ENCODE measurements at regions not wholly inside any gene's neighbourhood (a gene's known extent, or its start where the extent isn't known, plus 50 kb on each side); places are given as distances from the start of the nearest gene placed in this dataset.

DNA sequence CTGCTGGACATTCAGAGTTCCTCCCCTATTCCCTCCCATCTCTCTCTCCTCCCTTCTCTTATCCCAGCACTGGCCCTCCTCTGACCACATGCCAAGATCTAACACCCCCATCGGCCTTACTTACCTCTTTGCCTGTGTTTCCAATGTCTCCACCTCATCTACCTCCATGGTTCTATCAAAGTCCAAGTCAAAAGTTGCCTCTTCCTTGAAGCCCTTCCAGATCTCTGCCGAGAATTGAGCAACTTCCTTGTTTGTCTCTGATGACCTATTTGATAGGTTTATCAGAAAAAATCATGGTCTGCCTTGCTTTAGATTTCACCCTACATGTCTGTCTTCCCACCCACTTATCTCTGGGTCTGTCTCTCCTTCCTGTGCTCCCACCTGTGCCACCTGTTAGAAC, 69.7 kb upstream of the ITGA11 start:
- Histone ChIP-seq H3K36me3 (ENCODE audit: insufficient read depth, low read length) (no peaks in the 10 kb centered on the region), H3K4me1 (ENCODE audit: insufficient read depth, low read length) (no peaks in the 10 kb centered on the region), H3K27ac (ENCODE audit: low read depth, low read length) (no peak overlapping the region)

DNA sequence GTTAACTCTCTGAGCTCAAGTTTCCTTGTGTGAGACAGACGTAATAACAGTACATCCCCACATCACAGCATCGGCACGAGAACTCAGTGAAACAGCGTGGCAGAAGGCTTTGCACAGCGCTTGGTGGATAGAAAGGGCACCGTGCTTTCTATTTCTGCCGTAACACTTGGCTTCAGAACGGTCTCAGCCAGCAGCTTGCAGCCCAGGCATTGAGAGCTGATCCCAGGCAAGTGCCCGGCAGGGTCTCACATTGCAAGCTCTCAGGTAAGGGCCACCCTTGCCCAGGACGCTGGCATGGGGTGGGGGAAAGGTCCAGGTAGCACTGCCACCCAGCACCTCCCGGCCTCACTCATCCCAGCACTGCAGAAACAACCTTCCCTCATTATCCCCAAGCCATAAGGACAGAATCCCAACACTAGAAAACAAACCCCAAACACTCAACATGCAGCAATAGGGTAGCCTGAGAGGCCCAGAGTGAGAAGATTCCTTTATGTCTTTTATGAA, 70.5 kb upstream of the ITGA11 start:
- Histone ChIP-seq H3K9me3 (ENCODE audit: low read length) (no peaks in the 10 kb centered on the region), H3K36me3 (ENCODE audit: insufficient read depth, low read length) (no peaks in the 10 kb centered on the region), H3K9ac (ENCODE audit: low read length) (no peak overlapping the region), H3K4me1 (ENCODE audit: insufficient read depth, low read length) (no peaks in the 10 kb centered on the region), H3K4me3 (ENCODE audit: low read depth in 1 of 2, low read length in 2 of 2) (no peak overlapping the region), H3K27me3 (ENCODE audit: control insufficient read depth in 1 of 2, insufficient read depth in 2 of 2, low read length in 2 of 2) (no peaks in the 10 kb centered on the region), H3K27ac (ENCODE audit: low read depth, low read length) (no peak overlapping the region)

More for the DNA sequence above, 69.7 kb upstream of the ITGA11 start:
- Histone ChIP-seq H3K27me3 (ENCODE audit: control insufficient read depth in 1 of 2, insufficient read depth in 2 of 2, low read length in 2 of 2) (no peaks in the 10 kb centered on the region), H3K9ac (ENCODE audit: low read length) (no peak overlapping the region), H3K9me3 (ENCODE audit: low read length) (no peaks in the 10 kb centered on the region), H3K4me3 (ENCODE audit: low read depth in 1 of 2, low read length in 2 of 2) (no peak overlapping the region)

DNA sequence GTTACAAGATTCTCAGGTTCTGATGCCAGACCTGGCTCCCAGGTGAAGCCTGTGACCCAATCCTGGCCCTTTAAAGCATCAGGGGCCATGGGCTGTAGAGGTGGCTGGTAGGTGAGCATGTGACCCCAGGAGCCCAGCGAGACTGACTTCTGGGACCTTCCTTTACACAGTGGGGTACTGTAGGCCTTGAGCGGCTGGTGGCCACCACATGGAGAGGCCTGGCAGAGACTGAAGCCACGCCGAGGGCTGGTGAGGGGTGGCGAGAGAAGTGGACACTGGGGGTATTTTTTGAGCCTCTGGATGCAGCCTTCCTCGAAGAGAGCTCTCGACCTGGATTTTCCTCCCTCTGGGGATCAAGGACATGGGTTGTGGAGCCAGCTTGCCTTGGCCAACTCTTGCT, 71.2 kb upstream of the ITGA11 start:
- H3K4me3 ChIP-seq (ENCODE audit: low read depth in 1 of 2, low read length in 2 of 2) = no peak overlapping the region
- no peak overlapping the region for H3K27ac ChIP-seq (ENCODE audit: low read depth, low read length)
- no peaks in the 10 kb centered on the region for H3K9me3 ChIP-seq (ENCODE audit: low read length)
- H3K9ac ChIP-seq (ENCODE audit: low read length) = no peak overlapping the region
- H3K4me1 ChIP-seq (ENCODE audit: insufficient read depth, low read length) = no peaks in the 10 kb centered on the region
- no peaks in the 10 kb centered on the region for H3K27me3 ChIP-seq (ENCODE audit: control insufficient read depth in 1 of 2, insufficient read depth in 2 of 2, low read length in 2 of 2)
- no peaks in the 10 kb centered on the region for H3K36me3 ChIP-seq (ENCODE audit: insufficient read depth, low read length)

DNA sequence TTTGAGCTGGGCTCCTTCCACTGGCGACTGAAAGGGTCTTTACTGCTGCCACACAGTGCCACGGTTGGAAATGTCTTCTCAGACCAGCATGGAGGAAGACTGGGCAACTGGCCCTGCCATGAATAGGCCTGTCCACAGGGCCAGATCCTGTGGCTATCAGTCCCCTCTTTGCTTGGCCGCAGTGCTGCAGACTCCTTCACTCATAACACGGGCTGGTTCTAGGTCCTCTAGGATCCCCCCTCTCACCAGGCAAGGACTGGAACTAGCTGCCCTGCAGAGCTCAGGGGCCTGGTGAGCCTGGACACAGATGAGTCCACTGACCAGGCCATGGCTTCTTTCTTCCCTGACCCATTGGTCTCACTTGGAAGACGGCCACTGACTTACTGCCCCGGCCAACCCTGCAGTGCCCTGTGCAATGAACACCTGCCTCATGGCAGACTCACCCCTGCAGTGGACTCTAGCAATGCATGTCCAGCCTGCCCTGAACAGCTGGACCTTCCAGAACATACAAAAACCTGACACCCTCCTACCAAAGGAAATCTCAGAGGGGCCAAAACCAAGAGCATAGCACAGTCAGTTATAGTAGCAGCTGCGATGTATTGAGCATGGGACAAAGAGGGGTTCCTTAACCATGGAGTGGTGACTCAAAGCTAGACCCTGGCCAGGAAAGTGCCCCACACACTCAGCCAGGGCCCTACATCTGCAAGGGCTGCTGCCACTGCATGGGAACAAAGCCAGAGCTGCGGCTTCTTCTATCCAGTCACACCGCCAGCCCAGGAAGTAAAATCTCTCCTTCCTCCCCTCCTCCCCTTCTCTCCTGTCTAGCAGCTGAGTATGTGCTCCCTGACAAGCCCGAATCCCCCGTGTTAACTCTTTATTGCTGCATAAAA, 72.1 kb upstream of the ITGA11 start:
- Histone ChIP-seq H3K36me3 (ENCODE audit: insufficient read depth, low read length) (no peaks in the 10 kb centered on the region), H3K4me3 (ENCODE audit: low read depth in 1 of 2, low read length in 2 of 2) (no peak overlapping the region), H3K27ac (ENCODE audit: low read depth, low read length) (no peak overlapping the region), H3K9ac (ENCODE audit: low read length) (no peak overlapping the region), H3K4me1 (ENCODE audit: insufficient read depth, low read length) (no peaks in the 10 kb centered on the region), H3K27me3 (ENCODE audit: control insufficient read depth in 1 of 2, insufficient read depth in 2 of 2, low read length in 2 of 2) (no peaks in the 10 kb centered on the region), H3K9me3 (ENCODE audit: low read length) (no peaks in the 10 kb centered on the region)

DNA sequence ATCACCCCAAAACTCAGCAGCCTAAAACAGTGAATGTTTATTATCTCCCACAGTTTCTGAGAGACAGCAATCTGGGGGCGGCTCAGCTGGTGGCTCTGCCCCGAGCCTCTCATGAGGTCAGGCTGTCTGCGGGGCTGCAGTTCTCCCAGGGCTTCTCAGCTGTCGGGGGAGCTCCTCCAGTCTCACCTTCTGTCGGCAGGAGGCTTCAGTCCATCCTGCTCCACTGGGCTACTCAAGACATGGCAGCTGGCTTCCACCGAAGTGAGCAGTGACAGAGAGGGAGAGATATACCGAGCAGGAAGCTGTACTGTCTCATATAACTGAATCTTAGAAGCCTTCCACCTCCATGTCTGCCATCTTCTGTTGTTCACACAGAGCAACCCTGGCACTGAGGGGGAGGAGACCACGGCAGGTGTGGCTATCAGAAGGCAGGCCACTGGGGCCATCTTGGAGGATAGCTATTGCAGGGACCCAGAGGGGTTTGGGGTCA, 72.8 kb upstream of the ITGA11 start:
- Histone ChIP-seq H3K27me3 (ENCODE audit: control insufficient read depth in 1 of 2, insufficient read depth in 2 of 2, low read length in 2 of 2) (no peaks in the 10 kb centered on the region), H3K36me3 (ENCODE audit: insufficient read depth, low read length) (no peaks in the 10 kb centered on the region), H3K4me3 (ENCODE audit: low read depth in 1 of 2, low read length in 2 of 2) (no peak overlapping the region), H3K9ac (ENCODE audit: low read length) (no peak overlapping the region), H3K9me3 (ENCODE audit: low read length) (no peaks in the 10 kb centered on the region), H3K4me1 (ENCODE audit: insufficient read depth, low read length) (no peaks in the 10 kb centered on the region), H3K27ac (ENCODE audit: low read depth, low read length) (no peak overlapping the region)

DNA sequence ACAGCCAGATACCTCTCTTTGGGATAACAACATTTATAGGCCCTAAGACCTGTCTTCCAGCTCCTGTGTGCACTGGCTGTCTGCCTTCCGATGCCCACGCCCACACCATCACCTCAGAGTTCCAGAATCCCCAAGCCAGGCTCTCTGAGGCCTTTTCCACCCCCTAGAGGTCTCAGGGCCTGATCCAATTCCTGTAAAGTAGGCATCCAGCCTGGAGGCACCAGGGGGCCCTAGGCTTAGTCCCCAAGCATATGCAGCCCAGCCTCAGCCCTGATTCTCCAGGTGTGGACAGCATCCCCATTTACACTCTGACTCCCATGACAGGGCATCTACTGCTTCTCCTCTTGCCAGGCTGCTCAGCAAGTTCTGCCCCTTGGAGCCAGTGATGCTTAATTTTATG, 72.7 kb upstream of the CORO2B start:
- Histone ChIP-seq H3K36me3 (ENCODE audit: insufficient read depth, low read length) (no peaks in the 10 kb centered on the region), H3K4me3 (ENCODE audit: low read depth in 1 of 2, low read length in 2 of 2) (no peak overlapping the region), H3K9me3 (ENCODE audit: low read length) (no peaks in the 10 kb centered on the region), H3K27me3 (ENCODE audit: control insufficient read depth in 1 of 2, insufficient read depth in 2 of 2, low read length in 2 of 2) (no peaks in the 10 kb centered on the region), H3K27ac (ENCODE audit: low read depth, low read length) (no peak overlapping the region), H3K4me1 (ENCODE audit: insufficient read depth, low read length) (no peaks in the 10 kb centered on the region), H3K9ac (ENCODE audit: low read length) (no peak overlapping the region)

DNA sequence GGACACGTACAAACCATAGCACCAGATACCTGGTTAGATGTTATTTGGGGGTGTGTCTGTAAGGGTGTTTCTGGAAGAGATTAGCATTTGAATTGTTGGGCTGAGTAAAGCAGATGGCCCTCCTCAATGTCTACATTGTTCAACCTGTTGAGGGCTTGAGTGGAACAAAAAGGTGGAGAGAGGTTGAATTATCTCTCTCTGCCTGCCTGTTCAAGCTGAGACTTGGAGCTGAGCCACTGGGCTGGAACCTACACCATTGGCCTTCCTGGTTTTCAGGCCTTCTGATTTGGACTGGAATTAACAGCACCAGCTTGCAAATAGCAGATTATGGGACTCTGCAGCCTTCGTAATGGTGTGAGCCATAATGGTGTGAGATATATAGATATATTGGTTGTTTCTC, 71.3 kb upstream of the CORO2B start:
- Histone ChIP-seq H3K27me3 (ENCODE audit: control insufficient read depth in 1 of 2, insufficient read depth in 2 of 2, low read length in 2 of 2) (no peaks in the 10 kb centered on the region), H3K4me3 (ENCODE audit: low read depth in 1 of 2, low read length in 2 of 2) (no peak overlapping the region), H3K27ac (ENCODE audit: low read depth, low read length) (no peak overlapping the region), H3K4me1 (ENCODE audit: insufficient read depth, low read length) (no peaks in the 10 kb centered on the region), H3K36me3 (ENCODE audit: insufficient read depth, low read length) (no peaks in the 10 kb centered on the region), H3K9ac (ENCODE audit: low read length) (no peak overlapping the region), H3K9me3 (ENCODE audit: low read length) (no peaks in the 10 kb centered on the region)

DNA sequence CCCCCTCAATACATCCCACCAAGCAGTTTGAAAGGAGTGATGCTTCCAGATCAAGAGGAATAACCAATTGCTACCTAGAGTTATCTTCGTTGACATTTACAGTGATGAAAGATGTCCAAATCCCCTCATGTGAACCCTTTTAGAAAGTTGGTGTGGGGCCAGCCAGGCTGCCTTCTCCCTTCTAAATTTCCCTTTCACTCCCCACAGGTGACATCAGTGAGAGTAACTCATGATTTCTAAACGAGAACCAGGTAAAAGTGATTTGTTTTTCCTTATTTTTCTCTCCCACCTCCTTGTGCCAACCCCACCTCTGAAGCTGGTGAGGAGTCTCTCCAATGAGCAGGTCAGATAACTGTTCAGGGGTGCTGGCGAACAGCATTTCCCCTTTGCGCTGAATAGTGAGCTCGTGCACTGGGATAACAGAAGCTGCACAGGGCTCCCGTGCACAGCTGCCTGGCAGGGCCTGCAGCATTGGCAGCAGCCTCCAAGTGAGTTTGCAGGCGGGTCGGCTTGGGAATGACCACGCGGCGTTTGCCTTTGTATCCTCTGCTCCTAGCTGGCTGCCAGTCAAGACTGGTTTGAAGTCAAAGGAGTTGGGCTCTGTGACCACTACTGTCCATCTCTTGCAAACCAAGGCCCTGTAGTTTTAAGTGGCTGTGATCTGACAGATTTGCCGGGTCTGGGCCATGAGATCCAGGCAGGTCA, 70.2 kb upstream of the CORO2B start:
- Histone ChIP-seq H3K27ac (ENCODE audit: low read depth, low read length) (no peak overlapping the region), H3K36me3 (ENCODE audit: insufficient read depth, low read length) (no peaks in the 10 kb centered on the region), H3K27me3 (ENCODE audit: control insufficient read depth in 1 of 2, insufficient read depth in 2 of 2, low read length in 2 of 2) (no peaks in the 10 kb centered on the region), H3K4me1 (ENCODE audit: insufficient read depth, low read length) (no peaks in the 10 kb centered on the region), H3K9ac (ENCODE audit: low read length) (no peak overlapping the region), H3K9me3 (ENCODE audit: low read length) (no peaks in the 10 kb centered on the region), H3K4me3 (ENCODE audit: low read depth in 1 of 2, low read length in 2 of 2) (no peak overlapping the region)

DNA sequence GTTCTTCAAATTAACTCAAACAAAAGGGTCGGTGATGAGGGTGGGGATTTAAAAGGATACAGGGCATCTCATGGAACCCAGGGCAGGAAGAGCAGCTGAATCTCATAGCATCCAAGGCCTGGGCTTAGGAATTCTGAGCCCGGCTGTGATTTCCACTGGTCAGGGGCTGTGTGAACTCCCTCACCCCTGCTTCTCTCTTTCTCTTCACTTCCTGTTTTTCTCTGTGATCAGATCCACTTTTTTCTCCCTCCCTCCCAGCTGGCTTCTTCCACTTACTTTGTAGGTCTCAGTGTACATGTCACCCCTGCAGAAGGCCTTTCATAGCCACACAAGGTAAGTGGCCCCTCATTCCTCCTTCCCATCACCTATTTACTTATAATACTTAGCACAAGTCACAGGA, 68.2 kb upstream of the CORO2B start:
- no peaks in the 10 kb centered on the region for H3K27me3 ChIP-seq (ENCODE audit: control insufficient read depth in 1 of 2, insufficient read depth in 2 of 2, low read length in 2 of 2)
- H3K9ac ChIP-seq (ENCODE audit: low read length) = no peak overlapping the region
- no peak overlapping the region for H3K4me3 ChIP-seq (ENCODE audit: low read depth in 1 of 2, low read length in 2 of 2)
- no peak overlapping the region for H3K27ac ChIP-seq (ENCODE audit: low read depth, low read length)
- H3K9me3 ChIP-seq (ENCODE audit: low read length) = no peaks in the 10 kb centered on the region
- H3K4me1 ChIP-seq (ENCODE audit: insufficient read depth, low read length) = no peaks in the 10 kb centered on the region
- H3K36me3 ChIP-seq (ENCODE audit: insufficient read depth, low read length) = no peaks in the 10 kb centered on the region

DNA sequence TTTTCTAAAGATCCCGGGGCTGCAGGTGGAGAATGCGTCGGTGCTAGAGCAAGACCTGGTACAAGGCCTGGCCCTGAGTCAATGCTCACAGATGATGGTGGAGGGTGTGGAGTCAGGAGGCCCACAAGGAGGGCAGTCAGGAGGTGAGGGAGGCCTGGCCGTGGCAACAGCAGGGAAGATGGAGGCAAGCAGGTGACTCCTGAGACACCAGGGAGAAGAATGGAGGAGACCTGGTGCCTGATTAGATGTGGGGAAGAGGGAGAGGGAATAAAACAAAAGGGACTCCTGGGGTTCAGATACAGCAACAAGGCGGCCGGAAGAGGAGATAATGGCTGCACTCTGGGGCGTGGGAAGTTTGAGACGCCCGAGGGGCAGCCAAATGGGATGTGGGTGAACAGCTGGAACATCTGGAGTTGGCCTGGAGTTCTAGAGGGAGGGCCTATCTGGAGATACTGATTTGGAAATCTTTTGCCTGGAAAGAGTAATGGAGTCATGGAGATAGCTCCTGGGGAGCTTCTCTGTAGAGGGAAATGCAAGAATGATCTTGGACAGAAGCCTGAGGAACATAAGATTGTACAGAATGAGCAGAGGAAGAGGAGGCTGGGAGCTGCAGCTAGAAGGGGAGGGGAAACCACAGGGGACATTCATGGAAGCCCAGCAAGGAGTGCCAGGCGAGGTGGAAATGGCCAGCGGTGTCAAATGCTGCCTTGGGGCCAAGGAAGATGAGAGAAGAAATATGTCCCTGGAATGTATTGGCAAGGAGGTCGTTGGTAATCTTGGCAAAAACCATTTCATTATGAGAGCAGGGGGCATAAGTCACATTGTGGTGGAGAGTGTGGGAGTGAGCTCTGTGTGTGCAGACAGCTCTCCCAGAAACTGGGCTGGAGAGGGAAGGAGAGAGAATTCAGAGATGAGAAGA, 67.5 kb upstream of the CORO2B start:
- no peaks in the 10 kb centered on the region for H3K27me3 ChIP-seq (ENCODE audit: control insufficient read depth in 1 of 2, insufficient read depth in 2 of 2, low read length in 2 of 2)
- peaks cover under 1% of the 10 kb centered on the region for H3K4me1 ChIP-seq (ENCODE audit: insufficient read depth, low read length)
- no peak overlapping the region for H3K4me3 ChIP-seq (ENCODE audit: low read depth in 1 of 2, low read length in 2 of 2)
- no peaks in the 10 kb centered on the region for H3K36me3 ChIP-seq (ENCODE audit: insufficient read depth, low read length)
- H3K9ac ChIP-seq (ENCODE audit: low read length) = no peak overlapping the region
- H3K9me3 ChIP-seq (ENCODE audit: low read length) = no peaks in the 10 kb centered on the region
- no peak overlapping the region for H3K27ac ChIP-seq (ENCODE audit: low read depth, low read length)

DNA sequence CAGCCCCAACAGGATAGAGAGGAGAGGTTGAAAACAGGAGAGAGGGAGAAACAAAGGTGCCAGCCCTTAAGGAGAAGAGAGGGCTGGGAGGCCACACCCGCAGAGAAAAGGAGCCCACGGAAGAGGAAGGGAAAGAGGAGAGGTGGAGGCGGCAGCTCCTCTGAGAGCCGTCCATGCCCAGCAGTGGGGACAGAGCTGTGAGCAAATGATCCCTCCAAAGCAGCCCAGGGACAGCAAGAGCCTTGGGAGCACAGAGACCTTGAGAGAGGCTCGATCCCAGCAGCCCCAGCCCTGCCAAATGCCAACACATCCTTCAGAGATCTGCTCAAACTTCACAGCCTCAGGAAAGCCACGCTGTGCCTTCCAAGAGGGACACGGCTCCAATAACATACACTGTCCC, 66.7 kb upstream of the CORO2B start:
- no peaks in the 10 kb centered on the region for H3K9me3 ChIP-seq (ENCODE audit: low read length)
- no peak overlapping the region for H3K27ac ChIP-seq (ENCODE audit: low read depth, low read length)
- no peak overlapping the region for H3K9ac ChIP-seq (ENCODE audit: low read length)
- H3K36me3 ChIP-seq (ENCODE audit: insufficient read depth, low read length) = no peaks in the 10 kb centered on the region
- H3K4me3 ChIP-seq (ENCODE audit: low read depth in 1 of 2, low read length in 2 of 2) = no peak overlapping the region
- H3K27me3 ChIP-seq (ENCODE audit: control insufficient read depth in 1 of 2, insufficient read depth in 2 of 2, low read length in 2 of 2) = no peaks in the 10 kb centered on the region
- H3K4me1 ChIP-seq (ENCODE audit: insufficient read depth, low read length) = peaks cover 8% of the 10 kb centered on the region
